AG04449 (cell line): ENCODE measurements at regions not wholly inside any gene's neighbourhood (a gene's known extent, or its start where the extent isn't known, plus 50 kb on each side); places are given as distances from the start of the nearest gene placed in this dataset.

Source experiments
- CTCF ChIA-PET: fragments of 350-600 bp; formaldehyde crosslinking; extraction: SDS; loops from one replicate; lab custom pipeline; 2021; ENCODE audit warnings: antibody characterized with exemption; lab: Yijun Ruan, JAX
- POLR2A ChIA-PET: fragments of 400-600, 350-600 bp; formaldehyde crosslinking; extraction: SDS; loops from one replicate; lab custom pipeline; 2020; ENCODE audit warnings: antibody characterized with exemption, inconsistent platforms; lab: Yijun Ruan, JAX
- DNase-seq: peaks from one replicate; pipeline ENCODE4 v3.0.0-alpha.2; 2010; ENCODE audit warnings: low read depth, low spot score
- H3K4me3 ChIP-seq: 2 replicates; pipeline ENCODE4 v1.5.1; 2011; ENCODE audit warnings: low read depth, mild to moderate bottlenecking, control low read depth, low read length
- CTCF ChIP-seq: IDR thresholded peaks from one replicate; pipeline ENCODE4 v1.5.1; 2011; ENCODE audit warnings: mild to moderate bottlenecking, moderate library complexity, low read length, control low read depth, inconsistent platforms; ENCODE audit not compliant: insufficient read depth; ENCODE audit errors: missing control alignments

- DNase-seq: no peak
- CTCF ChIA-PET: no interaction called here
- no peak for TF ChIP-seq CTCF
- no peak overlapping the region for H3K4me3 ChIP-seq
- POLR2A ChIA-PET: no interaction called here
Measured at GRCh38 chr9:23408874-23409273, 417.2 kb downstream of the ELAVL2 start.

- ChIA-PET CTCF (no interaction called here), POLR2A (no interaction called here)
- DNase-seq: no peak
- no peak overlapping the region for H3K4me3 ChIP-seq
- no peak for TF ChIP-seq CTCF
Measured at GRCh38 chr9:23412046-23412445, 414.0 kb downstream of the ELAVL2 start.

- ChIA-PET POLR2A (no interaction called here), CTCF (no interaction called here)
- H3K4me3 ChIP-seq: no peak overlapping the region
- no peak for TF ChIP-seq CTCF
- no peak for DNase-seq
Measured at GRCh38 chr9:23412458-23412857, 413.6 kb downstream of the ELAVL2 start.

GRCh38 chr9:23413541-23413940, 412.5 kb downstream of the ELAVL2 start:
- H3K4me3 ChIP-seq: no peak overlapping the region
- DNase-seq: no peak
- POLR2A ChIA-PET: no interaction called here
- TF ChIP-seq CTCF: no peak
- CTCF ChIA-PET: no interaction called here

GRCh38 chr9:23423999-23424398, 402.0 kb downstream of the ELAVL2 start:
- no peak overlapping the region for H3K4me3 ChIP-seq
- no peak for DNase-seq
- TF ChIP-seq CTCF: no peak
- ChIA-PET CTCF (no interaction called here), POLR2A (no interaction called here)

GRCh38 chr9:23426144-23426543, 399.9 kb downstream of the ELAVL2 start:
- DNase-seq: no peak
- ChIA-PET POLR2A (no interaction called here), CTCF (no interaction called here)
- no peak for TF ChIP-seq CTCF
- no peak overlapping the region for H3K4me3 ChIP-seq
